ENCODE measurements at regions not wholly inside any gene's neighbourhood (a gene's known extent, or its start where the extent isn't known, plus 50 kb on each side); places are given as distances from the start of the nearest gene placed in this dataset.

GRCh38 chr17:34837876-34838478, 123.3 kb downstream of the CCT6B start:
- no peak for DNase-seq (ENCODE audit: low spot score)

GRCh38 chr17:34832376-34832775, 128.9 kb downstream of the CCT6B start:
- intact Hi-C loops (cut with DNase I), result no loop called here
- DNase-seq (ENCODE audit: low spot score), result no peak

More at GRCh38 chr17:34837876-34838478, 123.3 kb downstream of the CCT6B start:
- intact Hi-C loops (cut with DNase I), result no loop called here

GRCh38 chr17:34827008-34827407, 134.3 kb downstream of the CCT6B start:
- no peak for DNase-seq (ENCODE audit: low spot score)
- intact Hi-C loops (cut with DNase I), result loop anchor here in 1 of 2 donors (2.0 kb wide), 1 partner anchor 76 kb away; no protein-coding TSS in a partner anchor

GRCh38 chr17:34826332-34826731, 134.9 kb downstream of the CCT6B start:
- intact Hi-C loops (cut with DNase I), result loop anchor here in 1 of 2 donors (2.0 kb wide), 1 partner anchor 76 kb away; no protein-coding TSS in a partner anchor
- DNase-seq (ENCODE audit: low spot score), result no peak

GRCh38 chr17:34825884-34826283, 135.4 kb downstream of the CCT6B start:
- intact Hi-C loops (cut with DNase I), result loop anchor here in 1 of 2 donors (2.0 kb wide), 1 partner anchor 77 kb away; no protein-coding TSS in a partner anchor
- no peak for DNase-seq (ENCODE audit: low spot score)

GRCh38 chr17:34825102-34825501, 136.2 kb downstream of the CCT6B start:
- DNase-seq (ENCODE audit: low spot score), result no peak
- intact Hi-C loops (cut with DNase I), result no loop called here

- intact Hi-C loops (cut with DNase I), result loop anchor here in 1 of 2 donors (5.0 kb wide), 1 partner anchor 1799 kb away; no protein-coding TSS in a partner anchor
These were observed 138.2 kb downstream of the CCT6B start for GRCh38 chr17:34823023-34823422.

GRCh38 chr17:34822007-34822739, 139.1 kb downstream of the CCT6B start:
- DNase-seq (ENCODE audit: low spot score), result no peak
- intact Hi-C loops (cut with DNase I), result loop anchor here in 1 of 2 donors (5.0 kb wide), 1 partner anchor 1800 kb away; no protein-coding TSS in a partner anchor

More at GRCh38 chr17:34823023-34823422, 138.2 kb downstream of the CCT6B start:
- no peak for DNase-seq (ENCODE audit: low spot score)

GRCh38 chr17:34820922-34821321, 140.3 kb downstream of the CCT6B start:
- intact Hi-C loops (cut with DNase I), result loop anchor here in 1 of 2 donors (5.0 kb wide), 1 partner anchor 1801 kb away; no protein-coding TSS in a partner anchor
- no peak for DNase-seq (ENCODE audit: low spot score)

- no peak for DNase-seq (ENCODE audit: low spot score)
These were observed 140.9 kb downstream of the CCT6B start for GRCh38 chr17:34820248-34820801.

GRCh38 chr17:34817252-34818035, 143.8 kb downstream of the CCT6B start:
- no peak for DNase-seq (ENCODE audit: low spot score)

More at GRCh38 chr17:34820248-34820801, 140.9 kb downstream of the CCT6B start:
- intact Hi-C loops (cut with DNase I), result loop anchor here in 1 of 2 donors (5.0 kb wide), 1 partner anchor 1802 kb away; no protein-coding TSS in a partner anchor

GRCh38 chr17:34816848-34817247, 144.4 kb downstream of the CCT6B start:
- intact Hi-C loops (cut with DNase I), result no loop called here
- no peak for DNase-seq (ENCODE audit: low spot score)

More at GRCh38 chr17:34817252-34818035, 143.8 kb downstream of the CCT6B start:
- intact Hi-C loops (cut with DNase I), result no loop called here

GRCh38 chr17:34813290-34813689, 148.0 kb downstream of the CCT6B start:
- intact Hi-C loops (cut with DNase I), result no loop called here

GRCh38 chr17:34811561-34811960, 149.7 kb downstream of the CCT6B start:
- no peak for DNase-seq (ENCODE audit: low spot score)
- intact Hi-C loops (cut with DNase I), result no loop called here

More at GRCh38 chr17:34813290-34813689, 148.0 kb downstream of the CCT6B start:
- DNase-seq (ENCODE audit: low spot score), result no peak

GRCh38 chr17:34800661-34801060, 160.6 kb downstream of the CCT6B start:
- intact Hi-C loops (cut with DNase I), result no loop called here
- DNase-seq (ENCODE audit: low spot score), result no peak

GRCh38 chr17:34799751-34800150, 161.5 kb downstream of the CCT6B start:
- intact Hi-C loops (cut with DNase I), result no loop called here
- DNase-seq (ENCODE audit: low spot score), result no peak

- intact Hi-C loops (cut with DNase I), result no loop called here
These were observed 162.7 kb downstream of the CCT6B start for GRCh38 chr17:34798581-34798980.

GRCh38 chr17:34797720-34798119, 163.5 kb downstream of the CCT6B start:
- intact Hi-C loops (cut with DNase I), result no loop called here

More at GRCh38 chr17:34798581-34798980, 162.7 kb downstream of the CCT6B start:
- no peak for DNase-seq (ENCODE audit: low spot score)

More at GRCh38 chr17:34797720-34798119, 163.5 kb downstream of the CCT6B start:
- DNase-seq (ENCODE audit: low spot score), result no peak

Data from posterior vena cava (tissue), 2 donors.